Muscle of arm (tissue), 1 donor: ENCODE measurements at regions not wholly inside any gene's neighbourhood (a gene's known extent, or its start where the extent isn't known, plus 50 kb on each side); places are given as distances from the start of the nearest gene placed in this dataset.

Source experiments
- DNase-seq: peaks from one replicate; pipeline ENCODE4 v3.0.0-alpha.2; 2013

- no peak for DNase-seq
Measured at GRCh38 chr11:90851196-90851595, 628.3 kb upstream of the CHORDC1 start.

- no peak for DNase-seq
Measured at GRCh38 chr11:90849312-90849711, 626.5 kb upstream of the CHORDC1 start.

GRCh38 chr11:90847268-90847886 is 624.5 kb upstream of the CHORDC1 start:
- DNase-seq = no peak

- DNase-seq = no peak
Measured at GRCh38 chr11:90846628-90847027, 623.8 kb upstream of the CHORDC1 start.

- DNase-seq = no peak
Measured at GRCh38 chr11:90845799-90846198, 623.0 kb upstream of the CHORDC1 start.

- no peak for DNase-seq
Measured at GRCh38 chr11:90845126-90845525, 622.3 kb upstream of the CHORDC1 start.

- no peak for DNase-seq
Measured at GRCh38 chr11:90844041-90844440, 621.2 kb upstream of the CHORDC1 start.

GRCh38 chr11:90842681-90843080 is 619.8 kb upstream of the CHORDC1 start:
- DNase-seq = no peak

- DNase-seq = no peak
Measured at GRCh38 chr11:90840071-90840470, 617.2 kb upstream of the CHORDC1 start.

GRCh38 chr11:90836031-90836430 is 613.2 kb upstream of the CHORDC1 start:
- no peak for DNase-seq

GRCh38 chr11:90823446-90823845 is 600.6 kb upstream of the CHORDC1 start:
- no peak for DNase-seq

GRCh38 chr11:90822996-90823395 is 600.1 kb upstream of the CHORDC1 start:
- peak; percentile 25 for DNase-seq

- DNase-seq = no peak
Measured at GRCh38 chr11:90818196-90818745, 595.4 kb upstream of the CHORDC1 start.

GRCh38 chr11:90809581-90809980 is 586.7 kb upstream of the CHORDC1 start:
- DNase-seq = no peak

- DNase-seq = no peak
Measured at GRCh38 chr11:90805172-90805571, 582.3 kb upstream of the CHORDC1 start.

GRCh38 chr11:90803831-90804230 is 581.0 kb upstream of the CHORDC1 start:
- no peak for DNase-seq

- DNase-seq = no peak
Measured at GRCh38 chr11:90803366-90803765, 580.5 kb upstream of the CHORDC1 start.

GRCh38 chr11:90798769-90799168 is 575.9 kb upstream of the CHORDC1 start:
- DNase-seq = no peak

GRCh38 chr11:90795746-90796145 is 572.9 kb upstream of the CHORDC1 start:
- DNase-seq = no peak

GRCh38 chr11:90788961-90789360 is 566.1 kb upstream of the CHORDC1 start:
- no peak for DNase-seq

GRCh38 chr11:90784241-90784814 is 561.5 kb upstream of the CHORDC1 start:
- no peak for DNase-seq

GRCh38 chr11:90783111-90783510 is 560.3 kb upstream of the CHORDC1 start:
- DNase-seq = no peak

GRCh38 chr11:90779098-90779497 is 556.2 kb upstream of the CHORDC1 start:
- DNase-seq = no peak
